ENCODE measurements at regions not wholly inside any gene's neighbourhood (a gene's known extent, or its start where the extent isn't known, plus 50 kb on each side); places are given as distances from the start of the nearest gene placed in this dataset.
"Not testable (repeated sequence)": the region's sequence is repeated elsewhere in the genome, so short reads cannot be mapped to it uniquely, and the experiment has no call there.

DNA sequence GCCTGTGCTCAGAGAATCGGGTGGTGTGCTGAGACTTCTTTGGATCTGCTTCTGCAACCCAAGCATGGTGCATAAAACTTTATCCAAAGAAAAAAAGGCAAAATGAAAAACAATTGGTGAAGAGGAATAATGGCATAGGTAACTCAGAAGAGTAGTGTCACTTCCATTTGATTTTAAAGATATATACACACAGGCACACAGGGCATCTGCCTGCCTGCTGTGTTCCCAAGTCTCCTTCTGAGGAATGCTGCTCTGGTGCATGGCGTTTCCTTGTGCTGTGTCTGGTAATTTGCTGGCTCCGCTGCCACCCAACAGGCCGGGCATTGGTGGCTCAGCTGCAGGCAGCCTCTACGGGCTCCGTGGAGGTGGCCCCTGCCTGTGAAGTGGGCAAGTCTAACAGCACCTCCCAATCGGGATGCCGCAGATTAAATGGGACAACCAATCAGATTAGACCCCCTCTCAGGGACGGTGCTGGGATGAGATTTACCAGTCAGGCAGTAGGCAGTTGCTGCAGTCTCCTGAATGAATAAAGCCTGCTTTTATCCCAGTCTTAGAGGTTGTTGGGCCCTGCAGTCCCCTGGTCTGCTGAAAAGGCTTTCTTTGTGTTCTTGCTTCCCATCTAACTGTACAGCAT is 253.7 kb upstream of the RASGRP1 start:
- DNase-seq: no peak

DNA sequence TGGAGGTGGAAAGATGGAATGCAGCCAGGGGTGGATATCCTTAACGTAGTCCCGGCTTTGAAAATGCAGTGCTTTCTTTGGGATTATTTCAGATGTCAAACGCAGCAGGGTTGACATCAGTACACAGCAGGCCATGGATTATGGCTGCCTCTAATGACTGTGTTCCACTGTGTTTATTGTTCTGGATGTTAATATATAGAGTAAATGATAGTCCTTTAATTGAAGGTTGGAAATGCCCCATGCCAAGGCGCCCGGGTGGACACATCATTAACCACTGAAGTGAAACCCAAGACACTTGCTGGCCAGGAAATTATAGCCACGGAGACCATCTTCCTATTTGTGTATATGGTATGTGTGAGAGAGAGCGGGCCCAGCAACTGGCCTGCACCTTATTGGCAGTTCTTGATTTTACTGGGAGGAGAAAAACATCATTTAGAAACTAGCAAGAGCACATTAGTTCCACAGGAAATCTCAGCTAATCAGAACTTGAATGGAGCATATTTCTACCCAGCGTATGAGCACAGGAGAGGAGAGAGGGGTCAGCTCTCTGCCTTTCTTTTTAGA is 254.9 kb upstream of the RASGRP1 start:
- no peak for DNase-seq

DNA sequence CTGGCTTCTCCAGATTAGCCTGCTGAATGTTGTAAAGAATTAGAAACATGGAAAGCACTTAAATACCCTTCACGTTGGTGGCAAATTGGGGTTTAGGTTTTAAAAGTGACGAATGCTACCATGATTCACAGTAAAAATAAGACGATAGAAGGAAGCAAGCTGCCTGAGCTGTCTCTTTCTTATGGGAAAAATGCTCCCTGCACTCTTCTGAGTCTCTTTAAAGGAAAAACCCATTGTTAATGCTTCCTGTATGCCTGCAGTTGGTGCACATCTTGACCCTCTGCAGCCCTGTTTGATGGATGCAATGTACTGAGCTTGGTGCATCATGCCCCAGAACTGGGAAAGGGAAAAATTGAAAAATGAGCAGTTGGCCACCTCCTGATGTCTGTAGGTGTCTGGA is 258.6 kb upstream of the RASGRP1 start:
- DNase-seq: no peak

DNA sequence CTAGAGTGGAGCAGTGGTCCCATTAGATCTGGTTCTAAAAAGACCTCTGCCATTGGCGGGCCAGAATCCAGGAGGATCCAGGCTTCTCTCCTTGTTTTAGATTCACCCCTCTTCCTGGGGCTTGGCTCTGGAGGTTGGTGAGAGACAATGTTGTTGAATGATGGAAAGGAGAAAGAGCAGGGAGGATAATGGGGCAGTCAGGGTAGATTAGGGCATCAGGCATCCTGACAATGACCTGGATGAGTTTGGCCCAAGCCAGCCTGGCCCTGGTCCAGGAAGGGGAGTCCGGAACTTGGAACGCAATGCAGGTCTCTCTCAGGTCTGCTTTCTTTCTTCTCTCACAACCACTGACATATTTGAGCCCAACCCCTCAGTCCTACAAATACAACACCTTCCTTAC is 260.1 kb upstream of the RASGRP1 start:
- DNase-seq: no peak

DNA sequence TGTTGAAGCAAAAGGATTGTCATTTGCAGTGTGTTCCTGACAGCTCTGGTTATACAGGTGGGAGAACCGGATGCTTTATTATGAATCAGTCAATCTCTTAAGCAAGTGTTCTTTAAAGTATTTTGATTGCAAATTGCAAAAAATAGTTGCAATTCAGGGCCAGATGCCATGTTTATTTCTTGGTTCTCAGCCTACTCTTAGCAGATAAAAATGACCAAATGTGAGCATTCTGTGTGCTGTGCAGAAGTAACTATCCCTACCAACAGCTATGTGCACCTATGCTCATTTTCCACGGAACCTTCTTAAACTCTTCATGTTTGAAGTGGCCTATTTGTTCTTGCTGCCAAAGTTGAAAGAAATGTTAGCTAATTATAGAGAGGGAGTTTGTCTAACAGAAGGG is 262.3 kb upstream of the RASGRP1 start:
- DNase-seq: no peak

DNA sequence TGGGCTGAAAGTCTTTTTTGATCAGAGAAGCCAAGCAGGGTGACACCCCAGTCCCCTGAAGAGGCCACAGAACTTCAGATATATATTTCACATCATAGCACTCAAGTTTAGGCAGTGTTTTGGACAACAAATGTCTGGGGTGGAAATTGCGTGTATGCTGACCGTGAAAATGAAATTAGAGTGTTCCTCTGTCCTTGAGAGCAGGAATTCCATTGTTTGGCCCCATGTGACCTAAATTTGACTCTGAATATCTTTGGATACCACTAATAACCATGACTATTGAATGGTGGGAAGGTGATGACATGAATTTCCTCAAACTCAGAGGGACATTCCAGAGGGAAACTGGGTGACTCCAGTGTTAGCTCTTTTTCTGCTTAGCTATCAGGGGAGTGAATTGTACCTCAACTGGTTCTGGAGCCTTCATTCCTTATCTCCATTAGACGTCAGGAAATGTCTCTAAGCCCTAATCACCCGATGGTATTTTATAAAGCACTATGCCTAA is 263.5 kb upstream of the RASGRP1 start:
- no peak for DNase-seq

DNA sequence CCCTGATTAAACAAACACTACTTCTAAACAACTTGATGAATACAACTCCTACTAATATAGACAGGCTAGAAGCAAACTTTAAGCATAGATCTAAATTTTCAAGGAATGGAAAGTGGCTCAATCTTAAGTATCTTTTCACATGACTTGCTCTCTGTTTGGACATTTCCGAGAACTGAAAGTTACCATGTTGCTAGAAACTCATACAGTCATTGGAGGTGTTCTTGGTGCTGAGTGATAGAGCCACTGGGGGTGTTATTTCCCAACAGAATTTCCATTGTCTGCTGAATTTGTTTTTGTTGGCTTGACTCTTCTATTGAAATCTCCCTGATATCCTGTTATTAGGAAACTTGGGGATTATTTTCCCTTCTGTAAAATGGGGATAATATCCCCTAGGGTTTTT is 264.5 kb upstream of the RASGRP1 start:
- no peak for DNase-seq

DNA sequence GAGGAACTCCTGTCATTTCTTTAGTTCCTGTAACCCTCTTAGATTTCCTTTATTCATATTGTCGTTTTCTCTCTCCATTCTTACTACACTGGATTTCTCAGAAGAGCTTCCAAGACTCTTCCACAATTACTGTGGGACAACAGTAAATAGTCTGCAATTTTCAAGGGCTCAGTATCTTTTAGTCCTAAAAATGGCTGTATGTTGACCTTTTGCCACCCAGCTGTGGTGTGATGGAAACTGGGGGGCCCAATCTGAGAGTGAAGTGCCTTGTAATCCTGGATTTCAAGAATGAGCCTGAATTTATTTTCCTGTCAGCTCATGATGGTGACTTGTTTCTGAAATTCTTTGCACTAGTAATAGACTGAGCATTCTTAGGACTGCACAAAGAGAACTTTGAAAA is 277.6 kb upstream of the RASGRP1 start:
- no peak for DNase-seq

DNA sequence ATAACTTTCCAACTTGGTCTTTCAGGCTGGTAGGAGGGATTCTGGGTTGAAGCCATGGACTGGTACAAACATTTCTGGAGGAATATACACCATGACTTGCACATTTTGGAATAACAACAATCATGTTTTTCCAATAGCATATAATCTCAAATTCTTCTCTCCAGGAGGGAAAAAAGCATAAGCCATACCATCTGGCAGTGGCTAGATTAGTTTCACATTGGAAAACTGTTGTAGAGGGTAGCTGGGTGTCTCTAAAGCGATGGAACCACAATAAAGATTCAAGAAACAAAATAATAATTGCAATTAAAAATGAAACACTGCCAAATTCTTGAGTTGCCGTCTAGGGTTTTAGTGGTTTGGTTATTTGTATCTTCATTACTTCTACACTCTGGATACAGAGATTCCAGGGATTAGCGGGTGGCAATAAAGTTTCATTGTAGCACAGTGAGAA is 278.5 kb upstream of the RASGRP1 start:
- DNase-seq: no peak

DNA sequence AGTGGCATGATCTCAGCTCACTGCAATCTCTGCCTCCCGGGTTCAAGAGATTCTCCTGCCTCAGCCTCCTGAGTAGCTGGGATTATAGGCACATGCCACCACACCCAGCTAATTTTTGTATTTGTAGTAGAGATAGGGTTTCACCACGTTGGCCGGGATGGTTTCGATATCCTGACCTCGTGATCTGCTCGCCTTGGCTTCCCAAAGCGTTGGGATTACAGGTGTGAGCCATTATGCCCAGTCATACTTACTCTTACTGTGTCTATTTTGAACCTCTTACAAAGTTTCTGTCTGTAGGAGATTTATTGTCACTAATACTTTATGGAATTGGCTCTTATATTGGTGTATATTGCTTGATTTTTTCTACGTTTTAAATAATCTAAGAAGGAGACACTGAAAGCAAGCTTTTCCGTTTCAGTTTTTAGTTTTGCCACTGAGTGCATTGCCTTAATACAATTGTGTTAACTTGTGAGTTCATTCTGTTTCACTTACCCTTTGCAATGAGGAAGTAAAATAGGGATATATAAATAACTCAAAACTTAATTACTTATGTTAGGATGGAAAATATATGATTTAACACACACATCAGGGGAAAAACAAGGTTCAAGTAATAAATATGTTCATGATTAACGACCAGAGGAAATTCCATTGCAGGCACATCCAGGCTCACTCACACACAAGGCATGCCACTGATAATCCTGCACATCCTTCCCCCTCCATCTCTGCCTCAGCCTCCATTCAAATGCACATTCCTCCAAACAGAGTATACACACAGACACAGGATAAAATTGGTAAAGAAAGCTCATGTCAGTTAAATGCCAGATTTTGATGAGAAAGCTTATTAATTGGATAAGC is 279.3 kb upstream of the RASGRP1 start:
- DNase-seq: no peak

DNA sequence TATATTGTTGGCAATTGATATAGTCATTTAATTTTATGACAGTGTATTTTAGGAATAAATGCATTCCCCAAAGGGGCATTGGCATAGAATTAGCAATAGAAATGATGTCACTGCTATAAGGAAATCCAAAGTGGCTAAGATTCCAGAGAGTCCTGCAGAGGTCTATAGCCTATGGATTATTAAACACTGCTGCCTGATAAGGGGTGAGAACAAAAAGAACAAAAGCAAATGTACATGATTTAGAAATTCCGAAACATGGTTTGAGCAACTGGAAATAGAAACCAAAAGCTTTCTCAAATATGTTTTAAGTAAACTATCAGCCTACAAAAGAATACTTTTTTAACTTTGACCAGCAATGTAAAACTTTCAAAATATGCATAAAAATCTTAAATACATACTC is 280.1 kb upstream of the RASGRP1 start:
- no peak for DNase-seq

DNA sequence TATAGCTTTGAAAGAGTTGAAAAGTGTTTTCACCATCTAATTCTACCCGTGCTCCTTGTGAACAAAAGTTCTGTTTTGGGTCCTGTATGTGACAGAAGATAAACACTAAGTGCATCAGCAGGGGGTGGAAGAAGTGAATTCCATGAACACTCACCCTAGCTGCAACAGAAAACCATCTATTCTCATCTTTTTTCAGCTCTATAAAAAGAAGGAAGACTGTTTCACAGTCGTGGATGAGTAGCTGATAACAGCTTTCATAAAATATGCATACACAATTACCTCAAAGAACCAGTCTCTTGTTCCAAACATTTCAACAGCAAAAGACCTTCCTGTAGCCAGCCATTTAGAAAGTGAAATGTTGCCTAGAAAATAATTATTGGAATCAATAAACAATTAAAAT is 281.7 kb upstream of the RASGRP1 start:
- no peak for DNase-seq

DNA sequence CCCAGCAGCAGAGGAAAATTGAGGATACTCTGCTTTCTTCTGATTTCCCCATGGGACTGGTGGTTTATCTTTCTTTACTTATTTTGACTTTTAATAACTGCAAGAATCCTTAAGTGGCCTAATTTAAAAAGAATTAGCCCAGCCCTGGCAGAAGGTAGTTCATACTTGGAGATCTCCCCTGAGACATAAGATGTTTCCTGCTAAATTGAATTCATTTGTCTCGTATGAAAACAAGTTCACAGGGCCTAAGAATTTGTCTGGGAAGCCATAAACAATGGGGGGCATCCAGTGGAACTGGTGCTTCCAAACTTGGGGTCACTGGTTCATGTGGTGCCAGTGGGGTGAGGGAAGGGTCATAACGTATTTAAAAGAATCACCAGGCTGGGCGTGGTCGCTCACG is 283.1 kb upstream of the RASGRP1 start:
- DNase-seq: no peak

DNA sequence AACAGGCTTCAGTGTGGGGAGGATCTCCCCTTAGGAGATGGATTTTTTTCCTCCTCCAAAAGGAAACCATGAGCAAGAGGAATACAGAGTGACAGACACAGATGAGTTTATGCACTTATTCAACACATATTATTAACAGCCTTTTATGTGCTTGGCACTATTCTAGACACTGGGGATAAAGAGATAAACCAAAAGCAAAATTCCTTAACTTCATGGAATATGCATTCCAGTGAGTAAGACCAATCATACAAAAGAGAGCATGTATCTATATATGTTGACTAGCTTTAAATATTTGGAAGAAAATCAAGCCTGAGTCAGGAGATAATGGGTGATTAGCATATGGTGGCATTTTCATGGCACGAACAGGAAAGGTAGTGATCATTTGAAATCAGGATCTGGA is 284.4 kb upstream of the RASGRP1 start:
- DNase-seq: no peak

DNA sequence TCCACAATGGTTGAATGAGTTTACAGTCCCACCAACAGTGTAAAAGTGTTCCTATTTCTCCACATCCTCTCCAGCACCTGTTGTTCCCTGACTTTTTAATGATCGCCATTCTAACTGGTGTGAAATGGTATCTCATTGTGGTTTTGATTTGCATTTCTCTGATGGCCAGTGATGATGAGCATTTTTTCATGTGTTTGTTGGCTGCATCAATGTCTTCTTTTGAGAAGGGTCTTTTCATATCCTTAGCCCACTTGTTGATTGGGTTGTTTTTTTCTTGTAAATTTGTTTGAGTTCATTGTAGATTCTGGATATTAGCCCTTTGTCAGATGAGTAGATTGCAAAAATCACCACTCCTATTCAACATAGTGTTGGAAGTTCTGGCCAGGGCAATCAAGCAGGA is 287.6 kb upstream of the RASGRP1 start:
- DNase-seq: not testable (repeated sequence)

DNA sequence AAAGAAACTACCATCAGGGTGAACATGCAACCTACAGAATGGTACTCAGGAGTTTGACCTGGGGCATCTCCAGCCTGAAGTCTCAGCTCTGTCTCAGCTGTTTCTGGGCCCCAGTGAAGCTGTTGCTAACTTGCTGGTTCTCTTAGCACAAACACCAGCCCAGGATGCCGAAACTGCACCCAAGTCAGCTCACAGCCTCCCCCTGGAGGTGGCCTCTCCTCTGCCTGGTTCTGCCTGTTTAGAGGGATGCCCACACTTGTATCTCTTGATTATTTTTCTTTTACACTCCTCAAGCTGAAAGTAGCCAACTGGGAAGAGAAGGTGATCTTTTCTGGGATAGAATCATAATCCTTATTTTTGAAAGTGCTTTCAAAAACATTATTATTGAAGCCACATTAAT is 289.0 kb upstream of the RASGRP1 start:
- no peak for DNase-seq

DNA sequence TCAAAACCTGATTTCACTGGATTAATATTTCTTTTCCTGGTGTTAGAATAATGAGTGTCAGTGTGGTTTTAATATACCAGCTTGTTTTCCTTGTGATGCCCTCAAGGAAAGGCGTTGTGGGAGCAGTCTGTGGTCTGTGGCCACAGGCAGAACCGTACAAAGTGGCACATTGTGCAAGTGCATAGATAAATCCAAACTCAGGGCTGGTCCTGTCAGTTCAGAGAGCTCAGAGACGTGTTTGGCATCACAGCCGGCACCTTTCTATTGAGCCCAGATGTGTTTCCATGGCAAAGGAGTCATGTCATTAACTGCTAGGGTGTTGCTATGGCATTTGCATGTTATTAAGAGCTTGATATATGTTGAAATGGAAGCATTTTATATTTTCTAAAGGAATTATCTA is 289.9 kb upstream of the RASGRP1 start:
- no peak for DNase-seq

DNA sequence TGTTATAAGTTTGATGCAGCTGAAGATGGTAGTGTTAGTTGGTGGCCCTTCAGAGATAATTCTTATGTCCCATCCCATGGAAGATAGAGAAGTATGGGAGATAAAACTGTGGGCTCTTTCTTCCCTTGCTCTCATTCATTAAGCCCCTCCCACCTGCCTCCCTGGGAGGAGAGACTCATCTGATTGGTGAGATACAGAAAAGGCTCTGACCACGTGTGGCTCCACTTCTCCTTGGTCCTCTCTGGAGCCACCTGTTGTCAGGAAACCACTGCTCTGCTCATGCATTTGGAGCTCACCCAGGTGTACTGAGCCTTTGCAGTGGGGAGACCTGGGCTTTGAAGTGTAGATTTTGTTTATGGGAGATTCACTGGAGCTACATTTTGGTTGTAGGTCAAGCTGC is 293.2 kb upstream of the RASGRP1 start:
- DNase-seq: no peak

DNA sequence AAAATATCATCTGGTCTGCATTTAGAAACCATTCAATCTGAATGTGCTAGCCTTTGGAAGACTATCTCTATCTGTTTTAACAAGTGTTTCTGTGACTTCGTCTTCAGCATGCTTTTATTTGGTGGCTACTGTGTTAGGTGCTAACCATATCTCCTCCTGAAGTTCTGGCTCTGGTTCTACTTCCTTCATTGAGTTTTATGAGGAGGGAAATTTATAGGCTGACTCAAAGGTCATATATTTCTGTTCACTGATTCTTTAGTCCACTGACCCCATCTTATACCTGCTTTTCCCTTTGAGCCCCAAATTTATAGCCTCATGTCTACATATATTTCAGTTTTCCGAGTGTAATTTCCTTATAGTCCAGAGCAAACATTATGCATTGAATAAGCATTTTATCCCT is 295.0 kb upstream of the RASGRP1 start:
- DNase-seq: no peak

DNA sequence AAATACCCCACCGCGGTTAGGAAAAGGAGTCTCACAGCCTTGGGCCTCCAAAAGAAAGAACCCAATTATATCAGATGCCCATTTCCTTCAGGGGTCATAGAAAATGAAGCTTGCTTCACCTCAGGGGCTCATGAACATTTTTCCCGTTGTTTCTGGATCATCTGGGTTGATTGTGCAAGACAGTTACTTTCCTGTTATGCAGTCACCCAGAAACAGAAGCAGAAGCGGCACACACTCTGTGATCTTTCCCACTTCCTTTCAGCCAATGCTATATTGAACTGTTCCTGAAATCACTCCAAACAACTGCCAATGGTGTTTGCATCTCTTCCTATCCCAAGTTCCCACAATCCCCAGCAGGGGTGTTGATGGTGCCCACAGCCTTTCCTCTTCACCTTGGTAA is 295.6 kb upstream of the RASGRP1 start:
- no peak for DNase-seq

DNA sequence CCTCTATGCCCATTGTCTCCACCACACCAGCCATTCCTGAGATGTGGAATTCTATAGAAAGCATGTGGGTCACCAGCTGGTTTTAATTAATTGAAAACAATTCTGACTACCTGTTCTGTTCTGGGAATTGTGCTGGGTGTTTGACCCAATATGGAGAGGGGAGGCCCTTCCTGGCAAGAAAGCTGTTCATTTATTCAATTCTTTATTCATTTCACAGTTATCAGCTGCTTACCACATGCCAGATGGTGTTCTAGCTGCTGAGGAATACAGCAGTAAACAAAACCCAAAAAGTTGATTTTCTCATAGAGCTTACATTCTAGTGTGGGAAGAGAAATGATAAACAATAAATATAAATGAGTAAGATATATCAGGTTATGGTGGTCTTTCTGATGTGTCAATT is 296.1 kb upstream of the RASGRP1 start:
- DNase-seq: no peak

DNA sequence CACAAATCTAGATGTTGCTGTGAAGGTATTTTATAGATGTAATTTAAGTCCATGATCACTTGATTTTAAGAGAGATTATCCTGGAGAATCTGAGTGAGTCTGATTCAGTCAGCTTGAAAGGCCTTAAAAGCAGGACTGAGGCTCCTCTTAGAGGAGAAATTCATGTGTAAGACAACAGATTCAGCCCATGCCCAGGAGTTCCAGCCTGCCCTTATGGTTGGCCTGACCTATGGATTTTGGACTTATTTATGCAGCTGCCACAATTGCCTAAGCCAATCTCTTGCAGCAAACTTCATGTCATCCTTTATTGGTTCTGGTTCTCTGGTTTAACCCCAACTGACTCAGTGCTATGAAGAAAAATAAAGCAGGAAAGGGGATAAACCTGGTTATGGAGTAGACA is 296.5 kb upstream of the RASGRP1 start:
- no peak for DNase-seq

DNA sequence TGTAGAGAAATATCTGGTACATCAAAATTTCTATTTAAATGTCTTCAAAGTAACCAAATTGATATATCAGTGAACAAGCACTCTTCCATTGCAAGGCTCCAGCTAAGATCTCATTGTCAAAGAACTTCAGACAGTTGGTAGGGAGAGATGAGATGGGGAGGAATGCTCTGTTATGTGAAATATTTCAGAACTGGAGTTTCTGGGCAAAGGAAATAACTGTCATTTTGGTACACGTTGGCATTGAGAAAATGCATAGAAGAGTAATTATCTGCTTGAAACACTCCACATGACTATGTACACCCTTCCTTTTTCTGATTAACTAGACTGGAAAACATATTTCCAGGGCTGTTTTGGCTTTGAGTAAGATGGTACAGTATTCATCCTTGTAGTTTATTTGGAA is 297.5 kb upstream of the RASGRP1 start:
- no peak for DNase-seq

DNA sequence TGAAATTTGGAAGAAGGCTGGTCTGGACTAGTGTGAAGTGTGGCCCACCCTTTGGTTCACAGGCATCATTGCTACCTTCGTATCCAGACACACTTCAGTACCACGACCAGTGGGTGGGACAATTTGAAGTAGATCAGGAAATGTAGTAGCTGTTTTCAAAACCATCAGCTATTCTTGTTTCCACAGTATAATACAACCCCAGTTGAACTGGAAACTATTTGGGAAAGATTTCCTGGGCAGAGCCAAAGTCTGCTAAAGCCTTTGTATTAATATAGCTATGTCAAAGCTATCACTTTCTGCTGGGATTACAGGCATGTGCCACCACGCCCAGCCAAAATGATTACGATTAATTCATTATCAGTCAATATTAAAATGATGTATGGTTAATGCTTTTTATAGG is 298.8 kb upstream of the RASGRP1 start:
- no peak for DNase-seq
